Muscle of arm (tissue), 1 donor: ENCODE measurements at regions not wholly inside any gene's neighbourhood (a gene's known extent, or its start where the extent isn't known, plus 50 kb on each side); places are given as distances from the start of the nearest gene placed in this dataset.
A peak's percentile ranks its signal among the peaks of the same experiment; 100 is the strongest.
"Not testable (repeated sequence)": the region's sequence is repeated elsewhere in the genome, so short reads cannot be mapped to it uniquely, and the experiment has no call there.

ENCODE experiments used
- DNase-seq: peaks from one replicate; pipeline ENCODE4 v3.0.0-alpha.2; 2013

DNA sequence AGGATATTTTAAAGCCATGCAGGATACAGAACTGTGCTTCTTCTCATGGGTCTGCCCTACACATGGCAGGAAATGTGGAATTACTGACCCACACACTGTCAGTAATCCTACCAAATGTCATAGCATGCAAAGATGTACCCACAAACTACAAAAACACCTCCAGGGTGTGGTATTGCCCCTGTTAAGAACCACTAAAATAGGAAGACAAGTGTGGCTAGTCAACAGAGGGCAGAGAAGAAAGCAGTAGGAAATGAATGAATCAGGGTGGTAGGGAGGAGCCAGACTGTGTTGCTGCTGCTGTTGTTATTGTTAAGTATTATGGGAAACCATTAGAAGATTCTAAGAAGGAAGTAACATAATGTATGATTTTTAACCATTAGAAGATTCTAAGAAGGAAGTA is 556.7 kb upstream of the ACVR2A start:
- DNase-seq: no peak

DNA sequence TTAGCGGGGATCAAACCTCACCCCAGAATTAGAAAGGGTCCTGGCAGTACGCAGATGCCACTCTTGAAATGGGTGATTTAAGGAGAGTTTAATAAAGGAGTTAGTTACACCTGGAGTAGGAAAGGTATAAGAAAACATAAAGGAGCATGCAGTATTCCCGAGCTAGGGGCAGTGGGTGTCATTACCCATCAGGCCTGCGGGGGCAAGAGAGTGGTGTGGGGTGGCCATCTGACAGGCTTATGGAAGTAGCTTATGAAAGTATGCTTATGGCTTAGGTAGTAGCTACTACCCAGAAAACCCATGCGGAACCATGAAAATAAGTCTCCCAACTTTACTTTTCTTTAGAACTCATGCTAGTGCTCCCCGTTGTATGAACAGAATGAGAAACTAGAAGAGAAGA is 568.9 kb upstream of the ACVR2A start:
- no peak for DNase-seq

DNA sequence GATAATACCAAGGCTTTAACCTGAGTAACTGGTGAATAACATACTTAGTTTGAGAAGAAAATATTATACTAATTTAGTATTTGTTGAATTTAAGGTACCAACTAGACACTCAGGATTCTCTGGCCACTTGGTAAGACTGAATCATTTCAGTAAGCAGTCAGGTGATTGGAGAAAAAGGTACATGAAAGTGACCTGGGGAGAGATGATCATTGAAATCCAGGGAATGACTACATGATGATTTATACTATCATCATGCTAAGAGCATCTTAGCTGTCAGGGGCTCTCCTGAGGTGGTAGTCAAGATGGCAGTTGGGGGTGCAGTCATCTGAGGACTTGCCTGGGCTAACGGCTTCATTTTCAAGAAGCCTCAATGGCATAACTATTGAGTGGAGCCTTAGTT is 571.2 kb upstream of the ACVR2A start:
- no peak for DNase-seq

DNA sequence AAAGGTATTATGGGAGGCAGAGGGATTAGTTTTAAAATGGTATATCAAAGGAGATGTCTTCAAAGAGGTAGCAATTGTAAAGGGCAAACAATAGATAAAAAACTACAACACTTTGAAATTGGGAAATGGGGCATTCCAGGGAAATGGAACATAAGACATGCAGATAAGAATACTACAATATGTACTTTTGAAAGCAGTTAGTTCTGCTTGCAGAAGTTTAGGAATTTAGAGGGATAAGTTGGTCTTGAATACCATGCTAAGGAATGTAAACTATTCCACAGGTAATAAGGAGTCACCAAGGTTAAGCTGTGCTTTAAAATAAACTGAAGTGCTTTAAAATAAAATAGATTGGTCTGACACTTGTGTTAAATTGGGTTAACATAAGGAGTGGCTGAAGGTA is 571.7 kb upstream of the ACVR2A start:
- DNase-seq: no peak

DNA sequence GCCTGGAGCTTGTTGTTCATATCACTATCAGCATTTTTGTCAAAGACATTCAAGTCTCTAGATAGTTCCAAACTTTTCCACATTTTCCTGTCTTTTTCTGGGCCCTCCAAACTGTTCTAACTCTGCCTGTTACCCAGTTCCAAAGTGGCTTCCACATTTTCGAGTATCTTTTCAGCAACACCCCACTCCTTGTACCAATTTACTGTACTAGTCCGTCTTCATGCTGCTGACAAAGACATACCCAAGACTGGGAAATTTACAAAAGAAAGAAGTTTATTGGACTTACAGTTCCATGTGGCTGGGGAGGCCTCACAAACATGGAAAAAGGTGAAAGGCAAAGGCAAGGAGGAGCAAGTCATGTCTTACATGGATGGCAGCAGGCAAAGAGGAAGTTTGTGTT is 575.2 kb upstream of the ACVR2A start:
- not testable (repeated sequence) for DNase-seq

DNA sequence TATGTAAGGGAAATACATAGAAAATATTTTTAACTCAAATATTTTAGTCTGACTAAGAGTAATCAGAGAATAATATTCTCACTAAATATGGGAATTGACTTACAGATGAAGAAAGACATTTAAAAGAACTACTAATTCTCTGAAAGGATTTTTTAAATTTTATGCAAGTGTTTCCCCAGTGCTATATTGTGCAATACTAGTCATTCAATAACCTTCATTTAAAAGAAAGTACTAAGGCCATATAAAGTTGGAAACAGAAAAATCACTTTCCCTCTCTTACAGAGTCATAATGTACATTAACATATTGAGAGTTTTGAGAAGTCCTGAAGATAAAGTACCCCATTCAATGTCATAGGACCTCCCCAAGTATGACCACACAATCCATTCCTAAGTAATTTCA is 584.6 kb upstream of the ACVR2A start:
- DNase-seq: no peak

DNA sequence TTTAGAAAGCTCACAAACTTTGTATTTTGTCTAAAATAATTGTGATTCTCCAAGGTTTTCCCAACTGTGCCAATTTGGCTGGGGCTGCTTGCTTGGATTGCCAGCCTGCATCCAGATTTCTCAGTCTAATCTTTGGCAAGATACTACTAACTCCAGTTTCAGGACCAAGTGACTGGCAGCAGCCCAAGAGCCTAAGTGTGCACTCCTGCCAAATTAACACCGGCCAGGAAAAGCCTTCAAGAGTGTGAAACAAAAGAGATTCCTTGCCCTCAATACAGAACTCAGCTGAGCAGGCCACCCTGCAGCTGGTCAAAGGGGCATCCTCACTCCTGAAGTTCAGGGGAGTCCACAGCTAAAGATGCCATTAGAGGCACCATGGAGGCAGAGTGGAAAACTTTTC is 589.0 kb upstream of the ACVR2A start:
- DNase-seq: no peak

DNA sequence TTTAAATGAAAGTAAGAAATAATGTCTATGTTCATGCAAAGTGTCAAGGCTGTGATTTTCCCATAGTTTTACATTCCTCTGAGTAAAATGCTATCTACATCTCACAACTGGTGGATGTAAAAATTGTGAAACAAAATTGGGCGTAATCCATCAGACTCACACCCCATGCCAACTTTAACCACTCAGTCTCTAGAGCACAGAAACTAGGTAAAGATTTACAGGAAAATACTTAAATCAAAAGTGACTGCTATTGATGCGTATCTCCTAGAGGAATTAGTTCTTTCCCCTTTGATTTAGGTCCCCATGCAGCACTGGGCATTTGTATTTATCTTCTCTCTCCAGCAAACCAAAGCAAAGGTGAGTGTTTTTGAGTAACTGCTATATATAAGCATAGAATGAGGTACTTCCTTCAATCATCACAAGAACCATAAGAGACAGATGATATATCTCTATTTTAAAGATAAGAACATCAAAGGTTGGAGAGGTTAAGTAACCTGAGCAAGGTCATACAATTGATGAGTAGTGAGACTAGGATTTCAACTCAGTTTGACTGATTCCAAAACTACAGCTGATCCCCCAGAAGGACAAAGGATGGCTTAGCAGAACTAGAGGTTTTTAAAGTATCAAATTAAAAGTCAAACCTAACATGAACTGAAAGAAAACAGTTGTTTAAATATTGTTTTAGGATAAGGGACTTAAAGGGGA is 594.0 kb upstream of the ACVR2A start:
- DNase-seq: no peak

DNA sequence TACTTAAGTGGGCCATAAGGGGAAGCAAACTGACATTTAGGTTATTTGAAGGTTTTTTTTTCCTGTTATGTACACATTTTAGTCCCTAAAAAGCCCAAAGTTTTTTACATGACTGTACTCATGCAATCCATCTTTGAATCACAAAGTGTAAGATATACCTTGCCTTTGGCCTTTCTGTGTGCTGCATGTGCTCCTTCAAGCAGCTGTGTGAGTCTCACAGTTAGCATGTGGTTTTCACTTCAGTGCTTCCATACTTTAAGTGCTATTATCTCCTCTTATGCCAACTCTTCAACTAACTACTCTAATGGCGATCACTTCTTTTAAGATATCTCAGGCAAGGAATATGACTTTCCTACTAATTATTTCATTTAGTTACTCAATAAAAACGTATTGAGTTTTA is 597.1 kb upstream of the ACVR2A start:
- DNase-seq: no peak

DNA sequence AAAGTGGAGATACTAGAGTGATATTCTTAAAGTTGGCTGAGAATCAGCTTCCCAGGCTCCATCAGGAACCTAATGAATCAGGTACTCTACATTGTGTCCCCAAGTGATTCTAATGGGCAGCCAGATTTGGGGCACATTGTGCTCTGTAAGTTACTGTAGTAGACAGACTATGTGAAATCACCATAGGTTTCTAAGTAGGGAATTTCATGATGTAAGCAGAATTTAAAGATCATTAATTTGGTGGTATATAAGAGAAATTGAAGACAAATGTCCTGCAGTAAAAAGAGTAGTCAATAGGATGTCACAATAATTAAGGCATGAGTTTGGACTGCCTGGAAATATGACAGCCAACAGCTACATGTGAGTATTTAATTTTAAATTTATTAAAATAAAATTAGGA is 602.4 kb upstream of the ACVR2A start:
- no peak for DNase-seq

DNA sequence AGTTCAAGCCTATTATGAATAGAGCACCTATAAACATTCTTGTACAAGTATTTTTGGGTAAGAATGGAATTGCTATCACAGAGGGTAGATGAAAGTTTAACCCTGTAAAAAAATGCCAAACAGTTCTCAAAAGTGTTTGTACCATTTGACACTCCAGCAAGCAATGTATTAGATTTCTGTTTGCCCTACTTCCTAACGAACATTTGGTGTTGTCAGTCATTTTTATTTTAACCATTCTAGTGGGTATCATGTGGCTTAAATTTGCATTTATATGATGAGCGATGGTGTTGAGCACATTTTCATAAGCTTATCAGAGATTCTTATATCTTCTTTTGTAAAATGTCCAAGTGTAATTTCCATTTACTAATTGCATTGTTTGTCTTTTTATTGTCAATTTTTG is 608.2 kb upstream of the ACVR2A start:
- DNase-seq: no peak

DNA sequence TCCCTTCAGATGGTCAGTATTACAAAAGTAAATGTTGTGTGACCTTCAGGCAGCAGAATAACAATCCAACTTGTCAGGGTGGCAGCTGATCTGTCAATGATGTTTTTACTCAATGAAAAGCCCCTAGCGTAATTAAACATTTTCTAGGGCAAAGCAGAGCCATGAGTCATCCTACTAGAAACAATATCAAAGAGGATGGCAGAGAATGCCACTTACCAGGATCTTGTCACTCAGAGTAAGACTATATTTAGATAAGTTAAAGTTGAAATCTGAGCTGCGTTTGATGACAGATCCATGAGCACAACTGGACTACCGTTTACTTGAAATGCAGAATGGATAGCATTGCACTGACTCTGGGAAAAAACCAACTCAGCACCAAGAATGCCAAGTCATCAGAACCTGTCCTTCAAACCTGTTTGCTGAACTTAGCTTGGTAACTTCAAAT is 612.6 kb upstream of the ACVR2A start:
- no peak for DNase-seq

DNA sequence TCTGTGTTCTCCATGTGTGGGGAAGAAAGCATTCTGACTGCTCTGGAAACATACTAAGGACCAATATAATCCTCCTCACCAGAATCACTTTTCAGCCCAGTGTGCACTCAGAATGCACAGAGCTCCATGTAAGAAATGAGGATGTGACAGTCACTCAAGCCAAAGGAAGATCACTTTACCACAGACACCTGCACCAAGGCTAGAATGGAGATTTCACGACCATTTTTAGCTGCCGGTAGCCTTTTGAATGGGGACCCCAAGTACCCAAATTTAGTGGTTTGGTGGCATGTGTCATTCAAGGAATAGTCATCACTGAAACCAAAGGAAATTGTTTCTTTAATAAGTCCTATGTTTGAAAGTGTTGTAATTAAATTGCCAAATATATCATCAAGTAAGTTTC is 613.2 kb upstream of the ACVR2A start:
- no peak for DNase-seq

DNA sequence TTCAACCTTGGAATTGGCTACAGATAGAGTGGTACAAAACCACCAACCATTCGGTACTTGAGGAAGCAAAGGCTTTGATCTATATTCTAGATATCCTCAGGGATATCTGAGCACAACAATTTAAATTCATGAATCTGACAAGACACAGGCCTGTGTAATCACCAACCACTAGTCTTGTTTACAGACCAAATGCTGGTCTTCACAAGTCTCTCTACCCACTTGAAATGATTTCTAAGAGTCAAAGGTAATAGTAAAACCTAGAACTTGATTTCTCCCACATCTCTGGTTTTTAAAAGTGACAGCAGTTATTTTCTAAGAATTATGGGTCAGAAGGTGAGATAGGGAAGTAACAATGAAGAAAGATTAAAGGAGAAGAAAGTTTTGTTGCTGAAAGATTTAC is 613.7 kb upstream of the ACVR2A start:
- no peak for DNase-seq

DNA sequence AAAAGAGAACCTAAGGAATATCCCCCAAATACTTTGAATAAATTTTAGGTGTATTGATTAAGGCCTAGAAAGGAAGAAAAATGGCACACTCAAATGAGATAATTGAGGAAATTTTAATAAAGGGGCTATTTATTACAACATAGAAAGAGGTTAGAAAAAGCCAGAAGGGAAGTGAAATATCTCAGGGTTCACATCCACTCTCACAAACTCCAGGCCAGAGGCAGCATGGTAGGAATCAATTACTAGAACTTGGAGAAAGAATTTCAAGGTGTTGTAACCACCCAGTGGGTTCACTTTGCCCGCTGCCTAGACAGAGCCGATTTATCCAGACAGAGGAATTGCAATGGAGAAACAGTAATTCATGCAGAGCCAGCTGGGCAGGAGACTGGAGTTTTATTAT is 617.5 kb upstream of the ACVR2A start:
- no peak for DNase-seq

DNA sequence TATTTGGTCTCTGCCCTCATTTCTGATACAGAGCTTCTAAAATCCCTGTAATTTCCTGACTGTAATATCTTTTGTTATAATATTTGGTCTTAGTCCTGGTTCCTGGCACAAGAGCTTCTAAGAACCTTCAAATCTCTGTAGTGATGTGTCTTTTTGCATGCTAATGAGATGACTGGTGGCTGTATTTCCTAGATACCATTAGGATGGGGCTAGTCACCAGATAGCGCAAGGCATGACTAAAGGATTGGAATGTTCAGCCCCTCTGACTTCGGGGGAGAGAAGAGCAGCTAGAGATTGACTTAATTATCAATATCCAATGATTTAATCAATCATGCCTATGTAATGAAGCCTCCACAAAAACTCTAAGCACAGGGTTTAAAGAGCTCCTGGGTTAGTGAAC is 620.8 kb upstream of the ACVR2A start:
- DNase-seq: no peak

DNA sequence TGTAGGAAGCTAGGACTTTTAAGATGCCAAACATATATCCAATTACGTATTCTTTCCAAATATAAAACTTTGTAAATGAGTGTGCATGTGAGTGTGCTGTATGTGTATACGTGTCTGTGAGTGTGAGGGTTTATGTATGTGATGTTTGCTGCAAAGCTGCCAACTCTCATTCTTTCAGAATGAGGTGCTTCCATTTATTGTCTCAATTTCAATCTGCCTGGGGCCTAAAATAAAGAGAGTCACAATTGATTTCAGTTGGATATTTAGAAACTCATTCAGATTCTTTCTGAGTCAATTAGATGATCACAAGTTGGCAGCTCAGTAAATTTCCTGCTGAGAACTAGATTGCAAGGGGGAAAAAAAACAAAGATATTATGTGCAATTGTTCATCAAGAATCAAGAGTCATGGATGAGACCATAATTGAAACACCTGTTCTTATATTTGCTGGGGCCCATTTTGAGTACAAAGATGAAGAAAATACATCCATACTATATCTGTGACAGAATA is 621.2 kb upstream of the ACVR2A start:
- no peak for DNase-seq

DNA sequence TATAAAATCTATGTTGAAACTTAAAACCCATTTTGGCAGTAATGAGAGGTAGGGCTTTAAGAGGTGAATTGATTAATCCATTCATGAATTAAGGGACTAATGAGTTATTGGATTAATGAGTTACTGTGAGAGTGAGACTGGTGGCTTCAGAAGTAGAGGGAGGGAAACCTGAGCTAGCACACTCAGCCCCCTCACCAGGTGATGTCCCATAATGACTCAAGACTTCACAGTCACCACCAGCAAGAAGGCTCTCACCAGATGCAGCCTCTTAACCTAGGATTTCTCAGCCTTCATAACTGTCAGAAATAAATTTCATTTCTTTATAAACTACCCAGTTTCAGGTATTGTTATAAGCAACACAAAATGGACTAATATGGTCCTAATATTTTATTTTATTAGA is 621.7 kb upstream of the ACVR2A start:
- no peak for DNase-seq

DNA sequence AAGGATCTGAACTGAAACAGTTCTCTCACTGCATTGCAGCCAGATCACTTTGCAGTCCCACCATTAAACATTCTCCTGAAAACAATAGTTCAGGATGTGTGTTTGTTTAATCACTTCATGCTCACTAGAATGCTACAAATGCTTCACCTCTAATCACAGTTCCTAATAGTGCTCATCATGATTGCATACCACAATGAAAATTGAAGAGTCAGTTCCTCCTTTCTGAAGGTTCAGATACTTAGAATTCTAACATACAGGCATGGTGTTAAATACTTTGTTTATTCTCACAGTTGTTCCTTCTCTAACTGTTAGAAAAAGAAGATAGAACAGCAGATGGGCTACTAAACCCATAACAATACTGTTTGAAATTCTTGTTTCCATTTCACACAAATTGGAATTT is 622.3 kb upstream of the ACVR2A start:
- no peak for DNase-seq

DNA sequence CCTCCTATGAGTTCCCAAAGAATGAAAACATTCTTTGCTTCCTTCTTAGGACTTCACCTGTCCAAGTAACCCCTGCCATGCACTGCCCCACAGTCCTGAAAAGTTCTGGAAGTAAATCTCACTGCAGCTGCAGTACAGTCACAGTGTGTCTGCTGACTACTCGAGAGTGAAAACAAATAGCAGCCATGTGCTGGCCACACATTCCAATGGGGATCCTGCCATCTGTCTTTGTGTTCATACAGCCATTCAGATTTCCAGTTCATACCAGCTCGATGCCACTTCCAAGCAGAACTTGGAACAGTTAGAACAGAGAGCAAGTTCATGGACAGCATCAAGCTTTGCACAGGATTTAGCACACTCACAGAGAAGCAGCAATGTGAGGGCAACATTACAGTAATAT is 629.9 kb upstream of the ACVR2A start:
- peak; percentile 11 for DNase-seq

DNA sequence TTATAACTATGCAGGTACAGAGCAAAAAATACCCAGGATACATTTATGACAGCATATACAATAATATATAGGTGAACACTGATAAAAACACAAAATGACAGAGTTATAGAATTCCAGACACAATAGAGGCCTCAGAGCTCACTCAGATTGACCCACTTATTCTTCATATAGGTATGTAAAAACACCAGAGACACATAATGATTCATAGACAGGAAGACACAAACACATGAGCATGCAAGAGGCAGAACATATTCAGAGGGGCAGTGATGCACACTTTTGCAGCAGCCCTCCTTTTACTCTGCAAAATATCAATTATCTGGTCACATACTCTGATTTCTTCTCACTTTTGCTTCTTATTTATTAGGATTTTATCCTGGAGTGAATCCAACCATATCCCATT is 633.3 kb upstream of the ACVR2A start:
- no peak for DNase-seq

DNA sequence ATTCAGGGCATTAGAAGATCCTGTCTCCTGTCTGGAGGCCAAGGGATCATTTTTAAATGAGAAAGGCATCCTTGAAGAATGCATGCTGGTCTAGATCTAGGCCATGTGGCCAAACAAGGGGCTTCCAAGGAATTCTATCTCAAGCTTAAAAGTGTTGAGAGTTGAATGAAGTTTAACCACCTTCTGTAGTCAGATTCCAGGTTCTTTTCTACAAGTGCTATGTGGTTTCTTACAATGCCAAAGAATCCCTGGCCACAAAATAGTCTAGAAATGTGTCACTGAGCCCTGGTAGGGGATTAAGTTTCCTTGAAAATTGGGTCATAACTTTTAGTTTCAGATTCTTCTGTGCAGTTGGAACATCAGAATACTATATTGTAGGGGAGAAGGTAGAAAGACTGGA is 640.7 kb upstream of the ACVR2A start:
- DNase-seq: no peak

DNA sequence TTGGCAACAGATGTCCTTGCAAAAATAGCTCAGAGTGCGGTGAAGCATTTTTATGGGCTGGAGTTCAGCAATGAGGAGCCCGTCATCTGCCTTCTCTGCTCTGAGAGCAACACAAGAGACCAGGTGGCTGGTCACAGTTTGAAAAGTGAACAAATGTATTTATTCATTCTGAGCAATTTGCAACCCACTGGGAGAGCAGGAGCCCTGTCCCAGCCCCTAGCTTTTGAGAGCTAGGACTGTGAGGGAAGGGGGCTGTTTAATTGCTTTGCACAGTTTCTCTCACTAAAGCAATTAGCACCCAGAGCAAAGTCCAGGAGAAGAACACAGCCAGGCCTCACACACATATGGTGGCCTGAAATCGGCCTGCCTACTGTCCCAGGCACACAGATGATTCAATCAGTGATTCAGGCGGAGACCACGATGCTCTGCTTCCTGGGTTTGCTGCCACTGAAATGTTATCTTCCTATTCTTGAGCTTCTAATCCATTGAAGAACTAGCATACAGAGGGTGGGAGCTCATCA is 646.1 kb upstream of the ACVR2A start:
- DNase-seq: peak; percentile 7
